Tibial artery (tissue), 4 donors: ENCODE measurements at regions not wholly inside any gene's neighbourhood (a gene's known extent, or its start where the extent isn't known, plus 50 kb on each side); places are given as distances from the start of the nearest gene placed in this dataset.

Experiments used
- DNase-seq, 2 donors: peaks; one replicate each; pipeline ENCODE4 v3.0.0-alpha.2; 2019
- H3K27ac ChIP-seq, 2 donors: fragments of 200-600 bp; sonication (generic) in 1 of 2; 1 replicate in 1 of 2; 2 replicates in 1 of 2; pipeline ENCODE4 v1.5.1; 2018 to 2019; ENCODE audit warnings: mild to moderate bottlenecking in 1 of 2
- H3K27me3 ChIP-seq, 2 donors: fragments of 200-600 bp; sonication (generic) in 1 of 2; one replicate each; pipeline versions ENCODE4 v1.5.1 to v1.6.0; 2016 to 2019
- H3K36me3 ChIP-seq, 3 donors: fragments of 200-600 bp; sonication (generic) in 2 of 3; one replicate each; pipeline ENCODE4 v1.5.1; 2016 to 2019; ENCODE audit warnings: mild to moderate bottlenecking in 2 of 3
- H3K4me1 ChIP-seq, 4 donors: fragments of 200-600 bp; sonication (generic) in 2 of 4; 1 replicate in 3 of 4; 2 replicates in 1 of 4; pipeline ENCODE4 v1.5.1; 2016 to 2019
- H3K4me3 ChIP-seq, 2 donors: fragments of 200-600 bp; sonication (generic) in 1 of 2; 1 replicate in 1 of 2; 2 replicates in 1 of 2; pipeline ENCODE4 v1.5.1; 2018 to 2019; ENCODE audit warnings: mild to moderate bottlenecking in 2 of 2
- H3K9me3 ChIP-seq, 3 donors: fragments of 200-600 bp; sonication (generic) in 1 of 3; one replicate each; pipeline ENCODE4 v1.5.1; 2016 to 2019
- CTCF ChIP-seq, 2 experiments: fragments of 200-600 bp in 1 of 2; fragments of 450-650 bp in 1 of 2; IDR thresholded peaks; one replicate each; pipeline ENCODE4 v1.5.1; 2017 to 2019; ENCODE audit warnings: antibody characterized with exemption in 2 of 2, mild to moderate bottlenecking in 1 of 2, moderate library complexity in 1 of 2
- intact Hi-C: fragments of 100-400 bp; cut with DNase I; formaldehyde crosslinking; loops from one replicate; pipeline ENCODE4 v1.15.0; 2023; ENCODE audit warnings: low total_unique reads

- no peak for TF ChIP-seq CTCF (IDR thresholded peaks at IDR 0.05)
- intact Hi-C loops, result no loop called here
Measured at GRCh38 chr14:27427796-27428195, 830.0 kb upstream of the NOVA1 start.

GRCh38 chr14:27435923-27436670, 838.3 kb upstream of the NOVA1 start:
- Histone ChIP-seq H3K27me3 (no peaks in the 10 kb centered on the region), H3K27ac (no peak overlapping the region), H3K36me3 (no peaks in the 10 kb centered on the region), H3K4me1 (no peaks in the 10 kb centered on the region), H3K4me3 (no peak overlapping the region), H3K9me3 (no peaks in the 10 kb centered on the region)
- no peak for DNase-seq
- no peak for TF ChIP-seq CTCF (IDR thresholded peaks at IDR 0.05)
- intact Hi-C loops, result no loop called here

More at GRCh38 chr14:27427796-27428195, 830.0 kb upstream of the NOVA1 start:
- DNase-seq, result no peak
- Histone ChIP-seq H3K27me3 (no peaks in the 10 kb centered on the region), H3K27ac (no peak overlapping the region), H3K9me3 (no peaks in the 10 kb centered on the region), H3K4me3 (no peak overlapping the region), H3K4me1 (no peaks in the 10 kb centered on the region), H3K36me3 (no peaks in the 10 kb centered on the region)

- H3K27me3 ChIP-seq, result no peaks in the 10 kb centered on the region
- H3K27ac ChIP-seq, result no peak overlapping the region
- no peaks in the 10 kb centered on the region for H3K9me3 ChIP-seq
- no peaks in the 10 kb centered on the region for H3K36me3 ChIP-seq
- no peak overlapping the region for H3K4me3 ChIP-seq
- DNase-seq, result no peak
- TF ChIP-seq CTCF (IDR thresholded peaks at IDR 0.05), result no peak
- no peaks in the 10 kb centered on the region for H3K4me1 ChIP-seq
- intact Hi-C loops, result no loop called here
Measured at GRCh38 chr14:27484633-27485032, 886.8 kb upstream of the NOVA1 start.

GRCh38 chr14:27485193-27485592, 887.4 kb upstream of the NOVA1 start:
- Histone ChIP-seq H3K9me3 (no peaks in the 10 kb centered on the region), H3K27ac (no peak overlapping the region), H3K4me3 (no peak overlapping the region), H3K4me1 (no peaks in the 10 kb centered on the region), H3K27me3 (no peaks in the 10 kb centered on the region), H3K36me3 (no peaks in the 10 kb centered on the region)
- TF ChIP-seq CTCF (IDR thresholded peaks at IDR 0.05), result no peak
- intact Hi-C loops, result no loop called here
- no peak for DNase-seq

GRCh38 chr14:27506272-27506671, 908.4 kb upstream of the NOVA1 start:
- no peaks in the 10 kb centered on the region for H3K9me3 ChIP-seq
- H3K36me3 ChIP-seq, result no peaks in the 10 kb centered on the region
- H3K27ac ChIP-seq, result no peak overlapping the region
- H3K27me3 ChIP-seq, result no peaks in the 10 kb centered on the region
- intact Hi-C loops, result no loop called here
- TF ChIP-seq CTCF (IDR thresholded peaks at IDR 0.05), result no peak
- H3K4me1 ChIP-seq, result no peaks in the 10 kb centered on the region
- H3K4me3 ChIP-seq, result no peak overlapping the region
- DNase-seq, result no peak
